ENCODE measurements at regions not wholly inside any gene's neighbourhood (a gene's known extent, or its start where the extent isn't known, plus 50 kb on each side); places are given as distances from the start of the nearest gene placed in this dataset.

GRCh38 chr2:22290909-22291473 is 1094.0 kb upstream of the KLHL29 start:
- H3K4me3 ChIP-seq (replicated peaks; ENCODE audit: low read depth, low read length) = no peak overlapping the region
- no peaks in the 10 kb centered on the region for H3K36me3 ChIP-seq (ENCODE audit: control insufficient read depth, insufficient read depth, low read length)
- no peak for TF ChIP-seq CTCF (IDR thresholded peaks at IDR 0.05; ENCODE audit: insufficient read depth, low read length, poor library complexity, severe bottlenecking)
- no peak for DNase-seq (ENCODE audit: extremely low read depth, insufficient read length)
- H3K27me3 ChIP-seq (replicated peaks; ENCODE audit: control insufficient read depth, insufficient read depth, low read length) = no peaks in the 10 kb centered on the region

GRCh38 chr2:22301228-22301627 is 1083.8 kb upstream of the KLHL29 start:
- DNase-seq (ENCODE audit: extremely low read depth, insufficient read length) = no peak
- no peak for TF ChIP-seq CTCF (IDR thresholded peaks at IDR 0.05; ENCODE audit: insufficient read depth, low read length, poor library complexity, severe bottlenecking)
- Histone ChIP-seq H3K36me3 (ENCODE audit: control insufficient read depth, insufficient read depth, low read length) (no peaks in the 10 kb centered on the region), H3K4me3 (replicated peaks; ENCODE audit: low read depth, low read length) (no peak overlapping the region), H3K27me3 (replicated peaks; ENCODE audit: control insufficient read depth, insufficient read depth, low read length) (no peaks in the 10 kb centered on the region)

- DNase-seq (ENCODE audit: extremely low read depth, insufficient read length) = no peak
- H3K27me3 ChIP-seq (replicated peaks; ENCODE audit: control insufficient read depth, insufficient read depth, low read length) = no peaks in the 10 kb centered on the region
These were observed 1058.7 kb upstream of the KLHL29 start for GRCh38 chr2:22326250-22326649.

GRCh38 chr2:22329211-22330154 is 1055.5 kb upstream of the KLHL29 start:
- H3K36me3 ChIP-seq (ENCODE audit: control insufficient read depth, insufficient read depth, low read length) = no peaks in the 10 kb centered on the region
- no peaks in the 10 kb centered on the region for H3K27me3 ChIP-seq (replicated peaks; ENCODE audit: control insufficient read depth, insufficient read depth, low read length)
- no peak overlapping the region for H3K4me3 ChIP-seq (replicated peaks; ENCODE audit: low read depth, low read length)
- no peak for TF ChIP-seq CTCF (IDR thresholded peaks at IDR 0.05; ENCODE audit: insufficient read depth, low read length, poor library complexity, severe bottlenecking)
- DNase-seq (ENCODE audit: extremely low read depth, insufficient read length) = no peak

More at GRCh38 chr2:22326250-22326649, 1058.7 kb upstream of the KLHL29 start:
- H3K4me3 ChIP-seq (replicated peaks; ENCODE audit: low read depth, low read length) = no peak overlapping the region
- H3K36me3 ChIP-seq (ENCODE audit: control insufficient read depth, insufficient read depth, low read length) = no peaks in the 10 kb centered on the region
- no peak for TF ChIP-seq CTCF (IDR thresholded peaks at IDR 0.05; ENCODE audit: insufficient read depth, low read length, poor library complexity, severe bottlenecking)

- H3K4me3 ChIP-seq (replicated peaks; ENCODE audit: low read depth, low read length) = no peak overlapping the region
- TF ChIP-seq CTCF (IDR thresholded peaks at IDR 0.05; ENCODE audit: insufficient read depth, low read length, poor library complexity, severe bottlenecking) = no peak
- H3K36me3 ChIP-seq (ENCODE audit: control insufficient read depth, insufficient read depth, low read length) = no peaks in the 10 kb centered on the region
- DNase-seq (ENCODE audit: extremely low read depth, insufficient read length) = no peak
- H3K27me3 ChIP-seq (replicated peaks; ENCODE audit: control insufficient read depth, insufficient read depth, low read length) = no peaks in the 10 kb centered on the region
These were observed 1048.6 kb upstream of the KLHL29 start for GRCh38 chr2:22336414-22336813.
